ENCODE measurements at regions not wholly inside any gene's neighbourhood (a gene's known extent, or its start where the extent isn't known, plus 50 kb on each side); places are given as distances from the start of the nearest gene placed in this dataset.
A peak's percentile ranks its signal among the peaks of the same experiment; 100 is the strongest.

- H3K9me3 ChIP-seq, result no peaks in the 10 kb centered on the region
- TF ChIP-seq, protein P1, sequence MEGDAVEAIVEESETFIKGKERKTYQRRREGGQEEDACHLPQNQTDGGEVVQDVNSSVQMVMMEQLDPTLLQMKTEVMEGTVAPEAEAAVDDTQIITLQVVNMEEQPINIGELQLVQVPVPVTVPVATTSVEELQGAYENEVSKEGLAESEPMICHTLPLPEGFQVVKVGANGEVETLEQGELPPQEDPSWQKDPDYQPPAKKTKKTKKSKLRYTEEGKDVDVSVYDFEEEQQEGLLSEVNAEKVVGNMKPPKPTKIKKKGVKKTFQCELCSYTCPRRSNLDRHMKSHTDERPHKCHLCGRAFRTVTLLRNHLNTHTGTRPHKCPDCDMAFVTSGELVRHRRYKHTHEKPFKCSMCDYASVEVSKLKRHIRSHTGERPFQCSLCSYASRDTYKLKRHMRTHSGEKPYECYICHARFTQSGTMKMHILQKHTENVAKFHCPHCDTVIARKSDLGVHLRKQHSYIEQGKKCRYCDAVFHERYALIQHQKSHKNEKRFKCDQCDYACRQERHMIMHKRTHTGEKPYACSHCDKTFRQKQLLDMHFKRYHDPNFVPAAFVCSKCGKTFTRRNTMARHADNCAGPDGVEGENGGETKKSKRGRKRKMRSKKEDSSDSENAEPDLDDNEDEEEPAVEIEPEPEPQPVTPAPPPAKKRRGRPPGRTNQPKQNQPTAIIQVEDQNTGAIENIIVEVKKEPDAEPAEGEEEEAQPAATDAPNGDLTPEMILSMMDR (IDR thresholded peaks at IDR 0.05), result no peak
- no peaks in the 10 kb centered on the region for H3K36me3 ChIP-seq
- H3K27me3 ChIP-seq, result no peaks in the 10 kb centered on the region
- no peak overlapping the region for H3K27ac ChIP-seq
- peaks cover 0 to 9% (median 4%) of the 10 kb centered on the region in 4 donors for H3K4me1 ChIP-seq
- H3K4me3 ChIP-seq, result no peak overlapping the region
- no peak for DNase-seq
- intact Hi-C loops (cut with DNase I; ENCODE audit: low total_unique reads), result no loop called here
Observed at GRCh38 chr11:27234961-27235360, 128.1 kb downstream of the CCDC34 start.

GRCh38 chr11:27234043-27234668 lies 128.9 kb downstream of the CCDC34 start:
- Histone ChIP-seq H3K36me3 (no peaks in the 10 kb centered on the region), H3K9me3 (no peaks in the 10 kb centered on the region), H3K4me3 (no peak overlapping the region), H3K27me3 (no peaks in the 10 kb centered on the region), H3K4me1 (peaks cover 0 to 12% (median 4%) of the 10 kb centered on the region in 4 donors), H3K27ac (no peak overlapping the region)
- intact Hi-C loops (cut with DNase I; ENCODE audit: low total_unique reads), result no loop called here
- TF ChIP-seq, protein P1 (IDR thresholded peaks at IDR 0.05), result no peak
- peak in 1 of 2 donors; percentile 71 for DNase-seq

- TF ChIP-seq, protein P1 (IDR thresholded peaks at IDR 0.05), result no peak
- Histone ChIP-seq H3K9me3 (no peaks in the 10 kb centered on the region), H3K4me3 (no peak overlapping the region), H3K27ac (no peak overlapping the region), H3K4me1 (peaks cover 0 to 12% (median 4%) of the 10 kb centered on the region in 4 donors), H3K27me3 (no peaks in the 10 kb centered on the region), H3K36me3 (no peaks in the 10 kb centered on the region)
- intact Hi-C loops (cut with DNase I; ENCODE audit: low total_unique reads), result no loop called here
- no peak for DNase-seq
Observed at GRCh38 chr11:27233654-27234042, 129.4 kb downstream of the CCDC34 start.

GRCh38 chr11:27231530-27231929 lies 131.5 kb downstream of the CCDC34 start:
- H3K4me3 ChIP-seq, result no peak overlapping the region

DNA sequence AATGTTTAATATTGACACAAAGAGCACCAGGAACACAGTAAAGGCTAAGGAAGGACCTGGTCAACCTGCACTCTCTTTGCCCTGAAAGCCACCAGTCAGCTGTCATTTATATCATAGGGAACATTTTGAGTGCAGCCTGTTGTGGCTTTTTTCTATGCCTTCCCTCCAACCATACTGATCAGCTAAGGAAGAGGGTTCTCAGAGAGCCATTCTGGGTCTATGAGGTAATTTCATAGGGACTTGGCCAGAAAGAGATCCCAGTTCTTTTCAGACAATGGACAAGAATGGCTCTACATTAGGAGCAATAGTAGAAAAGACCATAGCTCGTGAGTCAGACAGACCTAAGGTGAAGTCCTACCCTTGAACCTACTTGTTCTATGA lies 132.8 kb downstream of the CCDC34 start:
- Histone ChIP-seq H3K27ac (no peak overlapping the region), H3K4me3 (no peak overlapping the region), H3K36me3 (no peaks in the 10 kb centered on the region), H3K27me3 (no peaks in the 10 kb centered on the region), H3K9me3 (no peaks in the 10 kb centered on the region), H3K4me1 (peaks cover 0 to 12% (median 4%) of the 10 kb centered on the region in 4 donors)
- no peak for DNase-seq
- TF ChIP-seq, protein P1 (IDR thresholded peaks at IDR 0.05), result no peak
- intact Hi-C loops (cut with DNase I; ENCODE audit: low total_unique reads), result no loop called here

More at GRCh38 chr11:27231530-27231929, 131.5 kb downstream of the CCDC34 start:
- Histone ChIP-seq H3K9me3 (no peaks in the 10 kb centered on the region), H3K36me3 (no peaks in the 10 kb centered on the region), H3K4me1 (peaks cover 0 to 12% (median 4%) of the 10 kb centered on the region in 4 donors), H3K27me3 (no peaks in the 10 kb centered on the region), H3K27ac (no peak overlapping the region)
- DNase-seq, result no peak
- intact Hi-C loops (cut with DNase I; ENCODE audit: low total_unique reads), result no loop called here
- TF ChIP-seq, protein P1 (IDR thresholded peaks at IDR 0.05), result no peak
